IMR-90 (cell line): ENCODE measurements at regions not wholly inside any gene's neighbourhood (a gene's known extent, or its start where the extent isn't known, plus 50 kb on each side); places are given as distances from the start of the nearest gene placed in this dataset.

Source experiments
- ATAC-seq: fragments of 200-7000 bp; cut with Tn5 transposase; 2 replicates; pipeline ENCODE4 v1.9.1; 2020; ENCODE audit warnings: low read depth, mild to moderate bottlenecking, moderate library complexity
- BruUV-seq: library from RNA; stranded (reverse); fragments of 400-500 nt; replicated peaks from 2 replicates; lab custom pipeline; 2021; lab: Mats Ljungman, UMichigan
- CTCF ChIA-PET: fragments of 300-600 bp; formaldehyde crosslinking; extraction: SDS; loops from one replicate; lab custom pipeline; 2021; ENCODE audit warnings: antibody characterized with exemption; lab: Yijun Ruan, JAX
- POLR2A ChIA-PET: fragments of 300-600 bp; sonication (Branson Sonifier 250); formaldehyde crosslinking; loops from one replicate; lab custom pipeline; 2022; ENCODE audit warnings: antibody characterized with exemption; ENCODE audit not compliant: unreplicated experiment; lab: Charles Lee
- DNase-seq: peaks from one replicate; pipeline ENCODE4 v3.0.0; 2013
- H2AFZ ChIP-seq: replicated peaks from 2 replicates; pipeline ENCODE3; 2013; ENCODE audit warnings: low read length, mild to moderate bottlenecking; ENCODE audit not compliant: poor library complexity
- H2AK5ac ChIP-seq: 2 replicates; pipeline ENCODE4 v1.6.1; 2013; ENCODE audit warnings: low read depth, low read length, inconsistent platforms
- H2AK9ac ChIP-seq: replicated peaks from 2 replicates; pipeline ENCODE3; 2013; ENCODE audit warnings: mild to moderate bottlenecking, low read depth, low read length, moderate library complexity; ENCODE audit not compliant: poor library complexity
- H2BK120ac ChIP-seq: 2 replicates; pipeline ENCODE4 v1.6.1; 2013; ENCODE audit warnings: low read depth, low read length, inconsistent platforms
- H2BK15ac ChIP-seq: 3 replicates; pipeline ENCODE4 v1.6.1; 2013; ENCODE audit warnings: low read depth, low read length, inconsistent platforms
- H2BK20ac ChIP-seq: 2 replicates; pipeline ENCODE4 v1.6.1; 2013; ENCODE audit warnings: low read depth, mild to moderate bottlenecking, inconsistent platforms, low read length, moderate library complexity
- H2BK5ac ChIP-seq: 2 replicates; pipeline ENCODE4 v1.6.1; 2013; ENCODE audit warnings: mild to moderate bottlenecking, low read depth, low read length, inconsistent platforms; ENCODE audit not compliant: poor library complexity, severe bottlenecking
- H3K14ac ChIP-seq: replicated peaks from 2 replicates; pipeline ENCODE4 v1.6.1; 2013; ENCODE audit warnings: low read depth, low read length, inconsistent platforms
- H3K18ac ChIP-seq: 2 replicates; pipeline ENCODE4 v1.6.1; 2013; ENCODE audit warnings: low read depth, low read length, control low read depth
- H3K23ac ChIP-seq: 2 replicates; pipeline ENCODE4 v1.6.1; 2013; ENCODE audit warnings: low read depth, low read length, inconsistent platforms
- H3K27ac ChIP-seq: 2 replicates; pipeline ENCODE4 v1.5.1; 2013; ENCODE audit warnings: mild to moderate bottlenecking, control low read depth, low read length; ENCODE audit not compliant: insufficient read depth
- H3K27me3 ChIP-seq: 2 replicates; pipeline ENCODE4 v1.6.1; 2013; ENCODE audit warnings: low read length; ENCODE audit not compliant: control insufficient read depth, insufficient read depth
- H3K36me3 ChIP-seq: 2 replicates; pipeline ENCODE4 v1.6.1; 2013; ENCODE audit warnings: low read length, mixed read lengths; ENCODE audit not compliant: control insufficient read depth, insufficient read depth
- H3K4ac ChIP-seq: 2 replicates; pipeline ENCODE4 v1.6.1; 2013; ENCODE audit warnings: low read depth, low read length, inconsistent platforms
- H3K4me1 ChIP-seq: 2 replicates; pipeline ENCODE4 v1.6.1; 2013; ENCODE audit warnings: low read length, mixed read lengths; ENCODE audit not compliant: control insufficient read depth, insufficient read depth
- H3K4me2 ChIP-seq: 2 replicates; pipeline ENCODE4 v1.6.1; 2013; ENCODE audit warnings: low read depth, mild to moderate bottlenecking, control low read depth, low read length, moderate library complexity
- H3K4me3 ChIP-seq: 2 replicates; pipeline ENCODE4 v1.5.1; 2013; ENCODE audit warnings: low read depth, mild to moderate bottlenecking, control low read depth, low read length, moderate library complexity; ENCODE audit not compliant: insufficient read depth
- H3K56ac ChIP-seq: 2 replicates; pipeline ENCODE4 v1.6.1; 2013; ENCODE audit warnings: low read length, inconsistent platforms; ENCODE audit not compliant: insufficient read depth; ENCODE audit errors: extremely low read depth
- H3K79me1 ChIP-seq, 2 experiments: 2 replicates each; pipeline ENCODE4 v1.6.1; 2013; ENCODE audit warnings: low read length in 2 of 2, inconsistent platforms in 1 of 2, low read depth in 1 of 2
- H3K9ac ChIP-seq: 2 replicates; pipeline ENCODE4 v1.6.1; 2013; ENCODE audit warnings: low read depth, low read length, control low read depth
- H3K9me1 ChIP-seq: 2 replicates; pipeline ENCODE4 v1.6.1; 2013; ENCODE audit warnings: low read length, inconsistent platforms; ENCODE audit not compliant: insufficient read depth
- H3K9me3 ChIP-seq: 2 replicates; pipeline ENCODE4 v1.6.1; 2013; ENCODE audit warnings: low read length; ENCODE audit not compliant: control insufficient read depth, insufficient read depth
- H4K20me1 ChIP-seq: 2 replicates; pipeline ENCODE4 v1.6.1; 2013; ENCODE audit warnings: low read length, inconsistent platforms; ENCODE audit not compliant: insufficient read depth
- H4K5ac ChIP-seq: 2 replicates; pipeline ENCODE4 v1.6.1; 2013; ENCODE audit warnings: mild to moderate bottlenecking, low read depth, low read length, control low read depth
- H4K8ac ChIP-seq, 2 experiments: 2 replicates each; pipeline ENCODE4 v1.6.1; 2013; ENCODE audit warnings: low read depth in 2 of 2, low read length in 2 of 2, control low read depth in 1 of 2, inconsistent platforms in 1 of 2
- H4K91ac ChIP-seq: 2 replicates; pipeline ENCODE4 v1.6.1; 2013; ENCODE audit warnings: low read depth, low read length, inconsistent platforms; ENCODE audit not compliant: insufficient read depth
- BHLHE40 ChIP-seq: fragments of 150-350 bp; IDR thresholded peaks from 2 replicates; pipeline ENCODE4 v1.6.1; 2016; ENCODE audit warnings: mild to moderate bottlenecking, low read depth, low read length
- CEBPB ChIP-seq: IDR thresholded peaks from 2 replicates; pipeline ENCODE4 v1.6.1; 2012; ENCODE audit warnings: low read depth, low read length, improper control_type of control experiment
- CHD1 ChIP-seq: IDR thresholded peaks from 2 replicates; pipeline ENCODE4 v1.6.1; 2012; ENCODE audit warnings: low read depth, low read length, improper control_type of control experiment
- FOS ChIP-seq: fragments of 150-350 bp; IDR thresholded peaks from 2 replicates; pipeline ENCODE4 v1.6.1; 2016; ENCODE audit warnings: low read depth, low read length
- MAFK ChIP-seq: IDR thresholded peaks from 2 replicates; pipeline ENCODE4 v1.6.1; 2012; ENCODE audit warnings: low read depth, low read length, improper control_type of control experiment
- MAZ ChIP-seq: IDR thresholded peaks from 2 replicates; pipeline ENCODE4 v1.6.1; 2012; ENCODE audit warnings: low read depth, mild to moderate bottlenecking, low read length, improper control_type of control experiment, moderate library complexity, borderline replicate concordance
- NFE2L2 ChIP-seq: fragments of 150-350 bp; IDR thresholded peaks from 2 replicates; pipeline ENCODE4 v1.6.1; 2016; ENCODE audit warnings: low read depth, mild to moderate bottlenecking, low read length
- RAD21 ChIP-seq: IDR thresholded peaks from 2 replicates; pipeline ENCODE4 v1.6.1; 2012; ENCODE audit warnings: low read length, improper control_type of control experiment
- RCOR1 ChIP-seq: IDR thresholded peaks from 2 replicates; pipeline ENCODE4 v1.6.1; 2012; ENCODE audit warnings: mild to moderate bottlenecking, low read length, improper control_type of control experiment; ENCODE audit not compliant: insufficient replicate concordance
- RFX5 ChIP-seq: IDR thresholded peaks from 2 replicates; pipeline ENCODE4 v1.8.0; 2012; ENCODE audit warnings: low read depth, mild to moderate bottlenecking, low read length, moderate library complexity
- WGBS, 2 experiments: methylation state at CpG; one replicate each; pipeline versions ENCODE4 v1.1.5 to v1.1.7; 2013; ENCODE audit warnings: missing lambda C conversion rate in 2 of 2; ENCODE audit not compliant: insufficient read length in 1 of 2; ENCODE audit errors: extremely low coverage in 2 of 2; 5-methylcytosine and 5-hydroxymethylcytosine counted together
- dilution Hi-C: fragments of 300-500 bp; cut with HindIII; formaldehyde crosslinking; loops from one replicate; pipeline ENCODE4 v1.14.3; 2018; ENCODE audit warnings: low sequenced_read_pairs; ENCODE audit not compliant: unreplicated experiment
- in situ Hi-C: fragments of 300-500 bp; cut with MboI; formaldehyde crosslinking; loops from 3 replicates; pipeline ENCODE4 v1.14.3; 2019; ENCODE audit warnings: low sequenced_read_pairs, inconsistent platforms, mixed read lengths
- intact Hi-C: fragments of 100-400 bp; cut with micrococcal nuclease; formaldehyde crosslinking; loops from 2 replicates; pipeline ENCODE4 v1.10.0; 2022

DNA sequence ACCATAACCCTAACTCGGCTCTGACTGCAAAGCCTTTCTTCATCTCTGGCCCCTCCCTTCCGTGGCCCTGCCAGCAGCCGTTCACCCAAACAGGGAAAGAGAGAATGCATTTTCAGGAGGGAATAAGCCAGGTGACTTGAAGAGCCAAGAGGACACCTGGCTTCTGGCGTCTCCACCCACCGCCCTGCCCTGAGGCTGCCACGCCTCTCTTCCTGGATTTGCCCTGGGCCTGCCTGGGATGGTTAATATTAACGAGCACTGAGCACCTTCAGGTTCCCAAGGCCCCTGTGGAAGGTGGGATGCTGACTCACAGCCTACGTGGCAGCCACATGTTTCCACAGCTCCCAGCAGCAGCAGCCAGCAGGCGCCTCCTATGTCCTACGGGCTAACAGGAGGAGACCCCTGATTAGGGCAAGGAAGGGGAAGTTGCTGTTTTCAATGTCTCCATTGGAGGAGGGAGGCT, 138.0 kb upstream of the RREB1 start:
- H3K4me1 ChIP-seq, result no peaks in the 10 kb centered on the region
- TF ChIP-seq CEBPB (no peak), CHD1 (no peak), RAD21 (no peak), NFE2L2 (no peak), BHLHE40 (no peak), MAFK (no peak), MAZ (no peak), RFX5 (no peak), FOS (no peak), RCOR1 (no peak)
- H3K36me3 ChIP-seq, result no peaks in the 10 kb centered on the region
- H3K14ac ChIP-seq, result no peak overlapping the region
- H3K56ac ChIP-seq, result no peak overlapping the region
- H3K9me1 ChIP-seq, result no peaks in the 10 kb centered on the region
- no peak overlapping the region for H2BK15ac ChIP-seq
- H3K23ac ChIP-seq, result no peak overlapping the region
- H4K20me1 ChIP-seq, result no peaks in the 10 kb centered on the region
- H3K4me2 ChIP-seq, result no peak overlapping the region
- CTCF ChIA-PET, result no interaction called here
- no peaks in the 10 kb centered on the region for H3K9me3 ChIP-seq
- POLR2A ChIA-PET, result no interaction called here
- no TSS peak for BruUV-seq
- DNase-seq (no peak), ATAC-seq (no peak)
- H4K8ac ChIP-seq, result no peak overlapping the region
- no peak overlapping the region for H2AK9ac ChIP-seq
- no peak overlapping the region for H2AK5ac ChIP-seq
- H4K91ac ChIP-seq, result no peak overlapping the region
- H3K4me3 ChIP-seq, result no peak overlapping the region
- 80% methylated on average over 2 of the region's 10 CpGs; no CpG with 5 or more reads in 1 of the 2 experiments for WGBS, 2 experiments
- in situ Hi-C loops (no loop called here), intact Hi-C loops (no loop called here), dilution Hi-C loops (no loop called here)
- H3K79me1 ChIP-seq, result no peaks in the 10 kb centered on the region
- H4K5ac ChIP-seq, result no peak overlapping the region
- no peak overlapping the region for H3K27ac ChIP-seq
- H2BK20ac ChIP-seq, result no peak overlapping the region
- H3K4ac ChIP-seq, result no peak overlapping the region
- H2BK5ac ChIP-seq, result no peak overlapping the region
- peaks cover 4% of the 10 kb centered on the region for H3K27me3 ChIP-seq
- no peak overlapping the region for H3K9ac ChIP-seq
- H2AFZ ChIP-seq, result no peak overlapping the region
- no peak overlapping the region for H2BK120ac ChIP-seq
- no peak overlapping the region for H3K18ac ChIP-seq
